ENCODE measurements at regions not wholly inside any gene's neighbourhood (a gene's known extent, or its start where the extent isn't known, plus 50 kb on each side); places are given as distances from the start of the nearest gene placed in this dataset.
"Not testable (repeated sequence)": the region's sequence is repeated elsewhere in the genome, so short reads cannot be mapped to it uniquely, and the experiment has no call there.

DNA sequence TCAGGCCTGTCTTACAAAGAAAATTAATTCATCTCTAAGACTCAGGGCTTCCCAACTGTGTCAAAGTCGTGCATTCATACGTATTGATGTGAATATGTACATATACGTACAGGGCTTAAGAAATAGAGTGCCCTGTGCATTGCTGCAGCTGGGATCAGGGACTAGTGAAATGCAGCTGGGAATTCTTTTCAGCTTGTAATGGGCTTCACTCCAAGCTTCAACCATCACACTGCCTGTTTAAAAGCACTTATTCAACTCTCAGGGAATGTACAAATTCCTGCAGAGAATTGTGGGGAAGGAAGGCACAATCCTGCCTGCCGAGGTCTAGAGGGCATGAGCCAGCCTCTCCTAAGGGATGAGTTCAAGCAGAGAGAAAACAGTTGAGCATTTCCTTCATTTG lies 59.6 kb upstream of the MAN2A1 start:
- Histone ChIP-seq H3K27me3 (no peaks in the 10 kb centered on the region), H3K4me3 (no peak overlapping the region), H3K27ac (no peak overlapping the region), H3K9me3 (no peaks in the 10 kb centered on the region), H3K4me1 (no peaks in the 10 kb centered on the region), H3K36me3 (no peaks in the 10 kb centered on the region)
- TF ChIP-seq, protein P1, sequence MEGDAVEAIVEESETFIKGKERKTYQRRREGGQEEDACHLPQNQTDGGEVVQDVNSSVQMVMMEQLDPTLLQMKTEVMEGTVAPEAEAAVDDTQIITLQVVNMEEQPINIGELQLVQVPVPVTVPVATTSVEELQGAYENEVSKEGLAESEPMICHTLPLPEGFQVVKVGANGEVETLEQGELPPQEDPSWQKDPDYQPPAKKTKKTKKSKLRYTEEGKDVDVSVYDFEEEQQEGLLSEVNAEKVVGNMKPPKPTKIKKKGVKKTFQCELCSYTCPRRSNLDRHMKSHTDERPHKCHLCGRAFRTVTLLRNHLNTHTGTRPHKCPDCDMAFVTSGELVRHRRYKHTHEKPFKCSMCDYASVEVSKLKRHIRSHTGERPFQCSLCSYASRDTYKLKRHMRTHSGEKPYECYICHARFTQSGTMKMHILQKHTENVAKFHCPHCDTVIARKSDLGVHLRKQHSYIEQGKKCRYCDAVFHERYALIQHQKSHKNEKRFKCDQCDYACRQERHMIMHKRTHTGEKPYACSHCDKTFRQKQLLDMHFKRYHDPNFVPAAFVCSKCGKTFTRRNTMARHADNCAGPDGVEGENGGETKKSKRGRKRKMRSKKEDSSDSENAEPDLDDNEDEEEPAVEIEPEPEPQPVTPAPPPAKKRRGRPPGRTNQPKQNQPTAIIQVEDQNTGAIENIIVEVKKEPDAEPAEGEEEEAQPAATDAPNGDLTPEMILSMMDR (IDR thresholded peaks at IDR 0.05) = no peak
- no peak for TF ChIP-seq POLR2A (IDR thresholded peaks at IDR 0.05)
- TF ChIP-seq POLR2AphosphoS5 (IDR thresholded peaks at IDR 0.05) = no peak
- intact Hi-C loops (cut with DNase I; ENCODE audit: low total_unique reads) = no loop called here
- no peak for DNase-seq (ENCODE audit: low spot score in 2 of 2)

DNA sequence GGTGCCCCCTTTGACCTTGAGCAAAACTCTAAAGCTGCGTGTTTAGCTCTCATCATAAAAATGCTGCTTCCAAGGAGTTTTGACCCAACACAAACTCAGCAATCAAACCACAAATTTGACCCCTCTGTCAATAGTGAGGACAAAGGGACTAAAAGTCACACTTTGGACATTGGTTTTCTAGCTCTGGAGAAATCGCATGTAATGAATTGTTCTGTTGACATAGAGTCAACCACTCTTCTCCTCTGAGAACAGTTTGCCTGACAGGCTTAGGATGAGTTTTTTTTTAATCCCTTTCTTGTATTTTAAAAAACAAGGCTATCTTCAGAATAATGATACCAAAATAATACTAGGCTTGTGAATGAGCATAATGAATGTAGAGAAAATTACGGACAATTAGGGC lies 61.1 kb upstream of the MAN2A1 start:
- H3K4me1 ChIP-seq = no peaks in the 10 kb centered on the region
- no peak overlapping the region for H3K27ac ChIP-seq
- DNase-seq (ENCODE audit: low spot score in 2 of 2) = no peak
- H3K4me3 ChIP-seq = no peak overlapping the region
- TF ChIP-seq POLR2AphosphoS5 (IDR thresholded peaks at IDR 0.05) = no peak
- intact Hi-C loops (cut with DNase I; ENCODE audit: low total_unique reads) = no loop called here
- H3K9me3 ChIP-seq = no peaks in the 10 kb centered on the region
- H3K36me3 ChIP-seq = no peaks in the 10 kb centered on the region
- no peaks in the 10 kb centered on the region for H3K27me3 ChIP-seq

DNA sequence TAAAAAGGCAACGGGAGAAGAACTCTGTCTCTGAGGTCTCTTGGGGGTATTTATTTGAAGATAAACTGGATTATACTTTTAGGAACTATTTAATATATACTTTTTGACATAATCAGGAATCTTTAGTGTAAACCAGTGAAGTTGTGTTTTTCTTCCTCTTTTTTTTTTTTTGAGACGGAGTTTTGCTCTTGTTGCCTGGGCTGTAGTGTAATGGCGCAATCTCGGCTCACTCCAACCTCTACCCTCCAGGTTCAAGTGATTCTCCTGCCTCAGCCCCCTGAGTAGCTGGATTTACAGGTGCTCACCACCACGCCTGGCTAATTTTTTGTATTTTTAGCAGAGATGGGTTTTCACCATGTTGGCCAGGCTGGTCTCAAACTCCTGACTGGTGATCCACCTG lies 68.5 kb upstream of the MAN2A1 start:
- H3K4me1 ChIP-seq; H3K27me3 ChIP-seq; DNase-seq (ENCODE audit: low spot score in 2 of 2); H3K27ac ChIP-seq; H3K9me3 ChIP-seq; H3K36me3 ChIP-seq; H3K4me3 ChIP-seq; intact Hi-C loops (cut with DNase I; ENCODE audit: low total_unique reads): not testable (repeated sequence)

DNA sequence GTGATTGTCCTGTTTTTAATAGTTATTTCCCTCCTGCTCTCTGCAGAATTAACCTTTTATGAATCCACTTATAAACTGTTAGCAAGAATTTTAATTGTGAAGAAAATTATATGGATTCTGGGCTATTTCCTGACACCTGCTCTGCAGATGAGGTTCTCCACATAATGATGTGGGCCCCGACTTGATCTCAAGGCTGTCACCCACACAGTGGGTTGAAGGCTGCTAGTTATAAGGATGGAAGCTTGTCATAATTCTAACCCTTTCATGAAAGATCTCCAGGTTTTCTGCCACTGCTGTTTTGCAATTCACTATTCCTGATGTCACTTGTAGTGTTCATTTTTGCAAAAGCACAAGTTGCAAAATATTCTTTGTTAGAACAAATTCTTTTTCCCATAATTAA lies 69.1 kb upstream of the MAN2A1 start:
- Histone ChIP-seq H3K9me3 (no peaks in the 10 kb centered on the region), H3K4me1 (no peaks in the 10 kb centered on the region), H3K27me3 (no peaks in the 10 kb centered on the region), H3K36me3 (no peaks in the 10 kb centered on the region), H3K27ac (no peak overlapping the region), H3K4me3 (no peak overlapping the region)
- TF ChIP-seq POLR2AphosphoS5 (IDR thresholded peaks at IDR 0.05) = no peak
- TF ChIP-seq, protein P1 (IDR thresholded peaks at IDR 0.05) = no peak
- TF ChIP-seq POLR2A (IDR thresholded peaks at IDR 0.05) = no peak
- intact Hi-C loops (cut with DNase I; ENCODE audit: low total_unique reads) = no loop called here
- no peak for DNase-seq (ENCODE audit: low spot score in 2 of 2)

DNA sequence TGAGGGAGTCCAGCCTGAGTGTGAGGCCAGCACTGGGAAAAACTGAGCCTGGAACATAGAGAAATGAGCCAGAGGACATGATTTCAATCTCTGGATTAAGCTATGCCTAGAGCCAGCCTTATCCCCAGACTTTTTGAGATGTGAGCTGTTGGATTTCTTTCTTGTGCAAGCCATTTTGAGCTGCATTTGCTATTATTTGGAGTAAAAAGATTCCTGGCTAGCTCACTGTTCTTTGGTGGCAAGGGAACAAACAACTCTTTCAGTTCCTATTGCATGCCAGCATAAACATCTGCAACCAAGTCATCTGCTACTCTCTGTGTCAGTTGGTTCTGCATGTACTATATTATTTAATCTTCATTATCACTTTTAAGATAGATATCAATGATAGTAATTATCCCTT lies 70.1 kb upstream of the MAN2A1 start:
- H3K4me3 ChIP-seq = no peak overlapping the region
- no peaks in the 10 kb centered on the region for H3K4me1 ChIP-seq
- no peaks in the 10 kb centered on the region for H3K36me3 ChIP-seq
- no peaks in the 10 kb centered on the region for H3K27me3 ChIP-seq
- no peak for TF ChIP-seq POLR2A (IDR thresholded peaks at IDR 0.05)
- TF ChIP-seq, protein P1 (IDR thresholded peaks at IDR 0.05) = no peak
- TF ChIP-seq POLR2AphosphoS5 (IDR thresholded peaks at IDR 0.05) = no peak
- H3K27ac ChIP-seq = no peak overlapping the region
- intact Hi-C loops (cut with DNase I; ENCODE audit: low total_unique reads) = no loop called here
- DNase-seq (ENCODE audit: low spot score in 2 of 2) = no peak
- H3K9me3 ChIP-seq = no peaks in the 10 kb centered on the region

DNA sequence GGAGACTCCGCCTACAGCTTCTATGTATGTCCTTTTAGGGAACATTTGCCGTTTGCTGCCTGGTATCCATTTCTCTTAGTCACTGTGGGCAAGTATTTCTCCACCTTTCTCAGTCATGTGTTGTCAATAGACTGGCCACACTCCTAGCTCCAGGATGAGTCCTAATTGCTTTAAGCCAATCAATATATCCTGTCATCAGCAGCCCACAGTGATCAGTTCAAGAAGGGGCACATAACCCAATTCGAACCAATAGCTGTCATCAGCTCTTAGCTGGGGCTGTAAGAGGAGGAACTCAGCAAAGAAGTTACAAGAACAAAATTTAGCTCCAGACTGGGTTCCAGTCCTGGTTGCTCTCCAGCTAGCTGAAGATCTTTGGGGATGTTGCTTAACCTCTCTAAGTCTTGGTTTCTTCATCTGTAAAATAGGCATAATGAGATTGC lies 70.7 kb upstream of the MAN2A1 start:
- no peaks in the 10 kb centered on the region for H3K9me3 ChIP-seq
- H3K27me3 ChIP-seq = no peaks in the 10 kb centered on the region
- no peak for DNase-seq (ENCODE audit: low spot score in 2 of 2)
- H3K4me1 ChIP-seq = no peaks in the 10 kb centered on the region
- no peak overlapping the region for H3K27ac ChIP-seq
- H3K4me3 ChIP-seq = no peak overlapping the region
- intact Hi-C loops (cut with DNase I; ENCODE audit: low total_unique reads) = no loop called here
- H3K36me3 ChIP-seq = no peaks in the 10 kb centered on the region
- TF ChIP-seq POLR2AphosphoS5 (IDR thresholded peaks at IDR 0.05) (no peak), POLR2A (IDR thresholded peaks at IDR 0.05) (no peak)
- TF ChIP-seq, protein P1 (IDR thresholded peaks at IDR 0.05) = no peak
